Lower leg skin (tissue), 3 donors: ENCODE measurements at regions not wholly inside any gene's neighbourhood (a gene's known extent, or its start where the extent isn't known, plus 50 kb on each side); places are given as distances from the start of the nearest gene placed in this dataset.

Experiments
- CTCF ChIP-seq, 3 donors: fragments of 450-650 bp; IDR thresholded peaks; one replicate each; pipeline ENCODE4 v1.5.1; 2016; ENCODE audit warnings: antibody characterized with exemption in 3 of 3, mild to moderate bottlenecking in 3 of 3, moderate library complexity in 2 of 3
- POLR2A ChIP-seq, 2 donors: fragments of 450-650 bp; IDR thresholded peaks; one replicate each; pipeline ENCODE4 v1.6.1; 2016 to 2017; ENCODE audit warnings: antibody characterized with exemption in 2 of 2, mild to moderate bottlenecking in 1 of 2, moderate library complexity in 1 of 2

- TF ChIP-seq CTCF (IDR thresholded peaks at IDR 0.05) (no peak), POLR2A (IDR thresholded peaks at IDR 0.05) (no peak)
Measured at GRCh38 chr4:130197946-130198345, 1102.0 kb downstream of the C4orf33 start.
